ENCODE measurements at regions not wholly inside any gene's neighbourhood (a gene's known extent, or its start where the extent isn't known, plus 50 kb on each side); places are given as distances from the start of the nearest gene placed in this dataset.

DNA sequence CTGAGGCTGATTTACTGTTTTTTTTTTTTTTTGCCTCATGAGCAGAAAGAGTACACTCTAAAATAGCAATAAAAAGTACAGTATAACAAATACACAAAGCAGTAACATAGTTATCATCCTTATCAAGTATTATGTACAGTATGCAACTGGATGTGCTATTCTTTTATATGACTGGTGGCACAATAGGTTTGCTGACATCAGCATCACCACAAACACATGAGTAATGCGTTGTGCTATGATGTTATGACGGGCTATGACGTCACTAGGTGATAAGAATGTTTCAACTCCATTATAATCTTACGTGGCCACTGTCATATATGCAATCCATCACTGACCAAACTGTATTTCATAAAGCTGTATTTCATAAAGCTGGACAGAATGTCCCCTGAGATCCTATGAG lies 189.2 kb upstream of the GLI3 start:
- TF ChIP-seq, protein P1, sequence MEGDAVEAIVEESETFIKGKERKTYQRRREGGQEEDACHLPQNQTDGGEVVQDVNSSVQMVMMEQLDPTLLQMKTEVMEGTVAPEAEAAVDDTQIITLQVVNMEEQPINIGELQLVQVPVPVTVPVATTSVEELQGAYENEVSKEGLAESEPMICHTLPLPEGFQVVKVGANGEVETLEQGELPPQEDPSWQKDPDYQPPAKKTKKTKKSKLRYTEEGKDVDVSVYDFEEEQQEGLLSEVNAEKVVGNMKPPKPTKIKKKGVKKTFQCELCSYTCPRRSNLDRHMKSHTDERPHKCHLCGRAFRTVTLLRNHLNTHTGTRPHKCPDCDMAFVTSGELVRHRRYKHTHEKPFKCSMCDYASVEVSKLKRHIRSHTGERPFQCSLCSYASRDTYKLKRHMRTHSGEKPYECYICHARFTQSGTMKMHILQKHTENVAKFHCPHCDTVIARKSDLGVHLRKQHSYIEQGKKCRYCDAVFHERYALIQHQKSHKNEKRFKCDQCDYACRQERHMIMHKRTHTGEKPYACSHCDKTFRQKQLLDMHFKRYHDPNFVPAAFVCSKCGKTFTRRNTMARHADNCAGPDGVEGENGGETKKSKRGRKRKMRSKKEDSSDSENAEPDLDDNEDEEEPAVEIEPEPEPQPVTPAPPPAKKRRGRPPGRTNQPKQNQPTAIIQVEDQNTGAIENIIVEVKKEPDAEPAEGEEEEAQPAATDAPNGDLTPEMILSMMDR (IDR thresholded peaks at IDR 0.05; ENCODE audit: borderline replicate concordance, insufficient read depth, low read depth, low read length), result no peak
- H3K4me3 ChIP-seq (ENCODE audit: low read depth, low read length), result no peak overlapping the region

- no peak overlapping the region for H3K4me3 ChIP-seq (ENCODE audit: low read depth, low read length)
- TF ChIP-seq, protein P1 (IDR thresholded peaks at IDR 0.05; ENCODE audit: borderline replicate concordance, insufficient read depth, low read depth, low read length), result no peak
Observed at GRCh38 chr7:42414941-42415505, 178.0 kb upstream of the GLI3 start.

DNA sequence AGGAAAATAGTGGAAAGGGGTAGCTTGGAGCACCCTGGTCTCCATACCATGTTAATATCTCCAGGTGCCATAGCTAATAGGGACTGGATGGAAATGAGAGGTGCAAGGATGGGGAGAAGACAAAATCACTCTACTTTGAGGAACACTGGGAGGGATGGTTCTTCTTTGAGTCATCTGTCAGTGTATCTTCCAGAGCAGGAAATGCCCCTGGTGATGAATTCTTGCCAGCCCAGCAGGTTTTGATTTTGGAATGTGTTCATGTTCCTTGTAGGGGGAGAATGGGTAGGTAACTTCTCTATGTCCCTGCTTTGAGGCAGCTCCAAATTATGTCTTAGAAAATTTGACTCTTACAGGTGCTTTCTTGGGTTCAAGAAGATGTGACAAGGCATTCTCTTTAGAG lies 177.0 kb upstream of the GLI3 start:
- TF ChIP-seq, protein P1 (IDR thresholded peaks at IDR 0.05; ENCODE audit: borderline replicate concordance, insufficient read depth, low read depth, low read length), result no peak
- H3K4me3 ChIP-seq (ENCODE audit: low read depth, low read length), result no peak overlapping the region

DNA sequence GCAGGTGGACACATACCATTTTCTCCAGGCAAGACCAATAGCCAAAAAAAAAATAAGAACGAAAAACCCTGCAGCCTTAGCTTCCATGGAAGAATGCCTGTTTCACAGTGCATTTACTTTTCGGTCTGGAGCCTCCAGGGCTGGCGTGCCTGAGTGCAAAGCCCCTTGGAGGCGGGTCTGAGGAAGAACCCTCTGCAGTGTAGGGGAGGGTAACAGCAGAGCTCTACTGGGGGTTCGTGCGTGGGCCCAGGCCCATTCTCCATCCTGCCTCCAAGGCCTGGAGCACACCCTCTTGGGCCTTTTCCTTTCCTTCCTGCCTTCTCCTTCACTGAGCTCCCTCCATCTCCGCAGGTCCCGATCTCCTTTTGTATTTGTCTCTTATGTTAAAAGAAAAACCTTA lies 172.3 kb upstream of the GLI3 start:
- H3K4me3 ChIP-seq (ENCODE audit: low read depth, low read length), result no peak overlapping the region
- TF ChIP-seq, protein P1 (IDR thresholded peaks at IDR 0.05; ENCODE audit: borderline replicate concordance, insufficient read depth, low read depth, low read length), result no peak

- H3K4me3 ChIP-seq (ENCODE audit: low read depth, low read length), result no peak overlapping the region
- TF ChIP-seq, protein P1 (IDR thresholded peaks at IDR 0.05; ENCODE audit: borderline replicate concordance, insufficient read depth, low read depth, low read length), result no peak
Observed at GRCh38 chr7:42407833-42408232, 170.8 kb upstream of the GLI3 start.

DNA sequence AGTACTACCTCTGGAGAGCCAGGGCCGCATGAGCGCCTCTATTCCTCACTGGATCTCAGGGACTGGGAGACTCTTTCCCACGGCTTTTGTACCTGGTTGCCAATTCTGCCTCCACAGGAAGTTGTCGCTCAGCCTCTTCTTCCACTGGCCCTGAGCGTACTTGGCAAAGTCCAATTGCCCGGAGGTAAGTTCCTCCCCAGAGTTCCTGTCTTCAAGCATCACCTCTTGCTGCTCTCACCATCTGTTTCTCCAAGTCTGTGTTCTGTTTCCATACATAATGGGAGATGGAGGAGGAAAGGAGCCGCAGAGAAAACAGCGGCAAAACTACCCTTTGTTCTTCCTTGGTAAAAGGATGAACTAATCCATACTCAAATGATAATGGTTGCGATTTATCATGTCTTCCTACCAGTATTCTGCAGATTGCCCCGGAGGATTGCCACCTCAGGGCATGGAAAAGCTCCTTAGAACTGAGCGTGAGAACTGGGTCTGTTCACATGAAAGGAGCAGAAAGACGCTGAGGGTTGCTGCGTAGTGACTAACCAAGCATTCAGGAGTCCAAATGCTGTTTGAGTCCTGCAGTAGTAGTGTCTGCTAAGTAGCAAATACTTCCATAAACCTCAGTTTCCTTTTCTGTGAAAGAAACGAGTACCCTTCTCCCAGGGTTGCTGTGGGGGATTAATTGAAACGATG lies 170.2 kb upstream of the GLI3 start:
- TF ChIP-seq, protein P1 (IDR thresholded peaks at IDR 0.05; ENCODE audit: borderline replicate concordance, insufficient read depth, low read depth, low read length), result no peak
- no peak overlapping the region for H3K4me3 ChIP-seq (ENCODE audit: low read depth, low read length)

GRCh38 chr7:42406358-42406757 lies 169.3 kb upstream of the GLI3 start:
- TF ChIP-seq, protein P1 (IDR thresholded peaks at IDR 0.05; ENCODE audit: borderline replicate concordance, insufficient read depth, low read depth, low read length), result no peak

More at GRCh38 chr7:42406358-42406757, 169.3 kb upstream of the GLI3 start:
- no peak overlapping the region for H3K4me3 ChIP-seq (ENCODE audit: low read depth, low read length)

All from GM12875 (cell line).